PC-3 (cell line): ENCODE measurements at regions not wholly inside any gene's neighbourhood (a gene's known extent, or its start where the extent isn't known, plus 50 kb on each side); places are given as distances from the start of the nearest gene placed in this dataset.

Experiments
- ATAC-seq: fragments of 200-7000 bp; cut with Tn5 transposase; 2 replicates; pipeline ENCODE4 v1.9.1; 2020; ENCODE audit warnings: mild to moderate bottlenecking, moderate library complexity
- BruUV-seq: library from RNA; stranded (reverse); fragments of 400-500 nt; replicated peaks from 2 replicates; lab custom pipeline; 2021; lab: Mats Ljungman, UMichigan
- CTCF ChIA-PET: fragments of 300-600 bp; sonication (Branson Sonifier 250); formaldehyde crosslinking; loops from one replicate; lab custom pipeline; 2022; ENCODE audit warnings: antibody characterized with exemption; lab: Charles Lee
- POLR2A ChIA-PET: fragments of 300-600 bp; sonication (Branson Sonifier 250); formaldehyde crosslinking; loops from one replicate; lab custom pipeline; 2022; ENCODE audit warnings: antibody characterized with exemption; ENCODE audit not compliant: unreplicated experiment; lab: Charles Lee
- DNase-seq: peaks from one replicate; pipeline ENCODE4 v3.0.0-alpha.2; 2015
- H2AFZ ChIP-seq: fragments of 300-600 bp; sonication (generic); 2 replicates; pipeline ENCODE4 v1.6.0; 2016; ENCODE audit warnings: antibody characterized with exemption, low read length
- H3F3A ChIP-seq: fragments of 300-600 bp; sonication (generic); one replicate; pipeline ENCODE4 v1.6.0; 2017; ENCODE audit warnings: antibody characterized with exemption, low read length, control low read depth, mild to moderate bottlenecking; ENCODE audit not compliant: unreplicated experiment
- H3K27ac ChIP-seq: fragments of 300-600 bp; sonication (generic); 2 replicates; pipeline ENCODE4 v1.5.1; 2016; ENCODE audit warnings: mild to moderate bottlenecking, low read length
- H3K27me3 ChIP-seq: fragments of 300-600 bp; sonication (generic); 2 replicates; pipeline ENCODE4 v1.6.1; 2016; ENCODE audit warnings: low read length, mixed read lengths
- H3K36me3 ChIP-seq: fragments of 300-600 bp; sonication (generic); 2 replicates; pipeline ENCODE4 v1.6.1; 2016; ENCODE audit warnings: low read depth, mixed run types, low read length, mixed read lengths
- H3K4me1 ChIP-seq: fragments of 300-600 bp; sonication (generic); 2 replicates; pipeline ENCODE4 v1.5.1; 2016; ENCODE audit warnings: low read length; ENCODE audit not compliant: insufficient read depth
- H3K4me2 ChIP-seq: fragments of 300-600 bp; sonication (generic); 2 replicates; pipeline ENCODE4 v1.6.0; 2016; ENCODE audit warnings: low read length
- H3K4me3 ChIP-seq: fragments of 300-600 bp; sonication (generic); 2 replicates; pipeline ENCODE4 v1.5.1; 2016; ENCODE audit warnings: mild to moderate bottlenecking, low read length, mixed read lengths
- H3K79me2 ChIP-seq: fragments of 300-600 bp; sonication (generic); 2 replicates; pipeline ENCODE4 v1.6.1; 2017; ENCODE audit warnings: low read length, mixed read lengths
- H3K9ac ChIP-seq: fragments of 300-600 bp; sonication (generic); 2 replicates; pipeline ENCODE4 v1.6.0; 2016; ENCODE audit warnings: mild to moderate bottlenecking, low read length
- H3K9me2 ChIP-seq: fragments of 300-600 bp; sonication (generic); replicated peaks from 2 replicates; pipeline ENCODE4 v1.6.1; 2016; ENCODE audit warnings: mixed run types, low read length, mixed read lengths
- H3K9me3 ChIP-seq: fragments of 300-600 bp; sonication (generic); 2 replicates; pipeline ENCODE4 v1.6.1; 2016; ENCODE audit warnings: low read length, mixed read lengths
- H4K20me1 ChIP-seq: fragments of 300-600 bp; sonication (generic); 2 replicates; pipeline ENCODE4 v1.6.1; 2016; ENCODE audit warnings: low read length, mixed read lengths
- EZH2 ChIP-seq: fragments of 300-600 bp; sonication (generic); IDR thresholded peaks from one replicate; pipeline ENCODE4 v1.6.1; 2017; ENCODE audit warnings: antibody characterized with exemption, mild to moderate bottlenecking, low read length; ENCODE audit not compliant: unreplicated experiment
- EZH2phosphoT487 ChIP-seq: fragments of 300-600 bp; sonication (generic); IDR thresholded peaks from 2 replicates; pipeline ENCODE4 v1.6.1; 2018; ENCODE audit warnings: mild to moderate bottlenecking, antibody characterized with exemption, low read length, borderline replicate concordance
- intact Hi-C: fragments of 100-400 bp; cut with micrococcal nuclease; formaldehyde crosslinking; loops from 2 replicates; pipeline ENCODE4 v1.9.0; 2023
- TF ChIP-seq, protein P1 (sequence below): fragments of 300-600 bp; sonication (generic); conservative IDR thresholded peaks from 2 replicates; pipeline ENCODE4 v1.5.1; 2017; ENCODE audit warnings: antibody characterized with exemption, low read depth, mild to moderate bottlenecking, low read length

GRCh38 chr6:50467931-50468330, 245.4 kb upstream of the TFAP2D start:
- Histone ChIP-seq H3K9ac (no peak overlapping the region), H3K4me2 (no peak overlapping the region), H3K27ac (no peak overlapping the region), H3K36me3 (no peaks in the 10 kb centered on the region), H2AFZ (no peak overlapping the region), H3K4me3 (no peak overlapping the region), H3K9me3 (no peaks in the 10 kb centered on the region), H3K27me3 (peaks cover 32% of the 10 kb centered on the region; the same call in 1 of the 2 replicates), H3K4me1 (no peaks in the 10 kb centered on the region), H4K20me1 (no peaks in the 10 kb centered on the region), H3K9me2 (no peaks in the 10 kb centered on the region), H3F3A (no peaks in the 10 kb centered on the region), H3K79me2 (no peaks in the 10 kb centered on the region)
- TF ChIP-seq EZH2 (no peak), EZH2phosphoT487 (no peak)
- TF ChIP-seq, protein P1, sequence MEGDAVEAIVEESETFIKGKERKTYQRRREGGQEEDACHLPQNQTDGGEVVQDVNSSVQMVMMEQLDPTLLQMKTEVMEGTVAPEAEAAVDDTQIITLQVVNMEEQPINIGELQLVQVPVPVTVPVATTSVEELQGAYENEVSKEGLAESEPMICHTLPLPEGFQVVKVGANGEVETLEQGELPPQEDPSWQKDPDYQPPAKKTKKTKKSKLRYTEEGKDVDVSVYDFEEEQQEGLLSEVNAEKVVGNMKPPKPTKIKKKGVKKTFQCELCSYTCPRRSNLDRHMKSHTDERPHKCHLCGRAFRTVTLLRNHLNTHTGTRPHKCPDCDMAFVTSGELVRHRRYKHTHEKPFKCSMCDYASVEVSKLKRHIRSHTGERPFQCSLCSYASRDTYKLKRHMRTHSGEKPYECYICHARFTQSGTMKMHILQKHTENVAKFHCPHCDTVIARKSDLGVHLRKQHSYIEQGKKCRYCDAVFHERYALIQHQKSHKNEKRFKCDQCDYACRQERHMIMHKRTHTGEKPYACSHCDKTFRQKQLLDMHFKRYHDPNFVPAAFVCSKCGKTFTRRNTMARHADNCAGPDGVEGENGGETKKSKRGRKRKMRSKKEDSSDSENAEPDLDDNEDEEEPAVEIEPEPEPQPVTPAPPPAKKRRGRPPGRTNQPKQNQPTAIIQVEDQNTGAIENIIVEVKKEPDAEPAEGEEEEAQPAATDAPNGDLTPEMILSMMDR = no peak
- POLR2A ChIA-PET = no interaction called here
- no peak for DNase-seq
- no peak for ATAC-seq
- no TSS peak for BruUV-seq
- CTCF ChIA-PET = no interaction called here
- intact Hi-C loops = no loop called here

DNA sequence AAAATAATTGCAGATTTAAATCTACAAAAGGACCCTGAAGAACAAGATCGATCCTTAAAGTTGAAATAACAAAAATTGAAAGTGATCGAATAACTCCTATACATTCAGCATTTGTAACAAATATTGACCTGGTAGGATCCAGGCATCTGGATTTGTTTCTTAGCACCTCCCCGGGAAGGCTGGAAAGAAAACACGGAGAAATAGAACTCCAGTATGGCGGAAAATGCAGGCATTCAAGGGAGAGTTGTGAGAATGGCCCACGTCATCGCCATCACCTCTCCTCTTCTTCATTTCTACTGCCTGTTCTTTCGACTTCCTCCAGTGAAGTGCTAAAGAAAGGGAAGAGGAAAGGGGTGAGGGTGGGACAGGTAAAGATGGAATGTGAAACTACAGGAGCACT, 242.3 kb upstream of the TFAP2D start:
- ATAC-seq (no peak), DNase-seq (no peak)
- Histone ChIP-seq H3K36me3 (no peaks in the 10 kb centered on the region), H3K79me2 (no peaks in the 10 kb centered on the region), H3K4me3 (no peak overlapping the region), H2AFZ (no peak overlapping the region), H3K9me2 (no peaks in the 10 kb centered on the region), H3K4me1 (no peaks in the 10 kb centered on the region), H3K4me2 (no peak overlapping the region), H3K27me3 (peaks cover 22% of the 10 kb centered on the region; the same call in 1 of the 2 replicates), H3K9ac (no peak overlapping the region), H3K9me3 (no peaks in the 10 kb centered on the region), H3F3A (no peaks in the 10 kb centered on the region), H3K27ac (no peak overlapping the region), H4K20me1 (no peaks in the 10 kb centered on the region)
- intact Hi-C loops = no loop called here
- TF ChIP-seq, protein P1 = no peak
- TF ChIP-seq EZH2 = no peak
- no peak for TF ChIP-seq EZH2phosphoT487
- POLR2A ChIA-PET = no interaction called here
- no TSS peak for BruUV-seq
- CTCF ChIA-PET = no interaction called here

DNA sequence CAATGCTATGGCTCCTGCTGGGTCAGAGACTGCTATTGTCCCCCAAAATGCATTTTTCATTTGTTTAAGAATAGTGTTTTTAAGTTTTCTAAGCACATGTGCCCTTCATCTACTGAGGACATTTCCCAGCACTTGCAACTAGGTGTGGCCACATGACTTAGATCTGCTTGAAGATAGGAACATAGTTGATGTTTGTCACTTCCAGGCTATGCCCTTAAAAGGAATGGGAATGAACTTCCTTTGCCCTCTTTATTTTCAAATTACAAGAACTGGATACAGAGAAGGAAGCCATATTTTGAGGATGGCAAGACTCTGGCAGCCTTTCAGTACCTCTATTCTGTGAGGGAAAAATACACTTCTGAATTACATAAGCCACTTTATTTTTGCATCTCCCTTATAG, 203.0 kb upstream of the TFAP2D start:
- no peaks in the 10 kb centered on the region for H3K4me1 ChIP-seq
- ChIA-PET POLR2A (no interaction called here), CTCF (no interaction called here)
- H3K9ac ChIP-seq = no peak overlapping the region
- no peaks in the 10 kb centered on the region for H3K9me2 ChIP-seq
- no peak overlapping the region for H3K27ac ChIP-seq
- no peak overlapping the region for H3K4me2 ChIP-seq
- H3K27me3 ChIP-seq = peaks cover 11% of the 10 kb centered on the region
- no peak for ATAC-seq
- H3K36me3 ChIP-seq = no peaks in the 10 kb centered on the region
- H2AFZ ChIP-seq = no peak overlapping the region
- no peak for DNase-seq
- intact Hi-C loops = no loop called here
- BruUV-seq = no TSS peak
- H4K20me1 ChIP-seq = no peaks in the 10 kb centered on the region
- H3K79me2 ChIP-seq = no peaks in the 10 kb centered on the region
- TF ChIP-seq EZH2 (no peak), EZH2phosphoT487 (no peak)
- TF ChIP-seq, protein P1 = no peak
- H3K9me3 ChIP-seq = no peaks in the 10 kb centered on the region
- no peaks in the 10 kb centered on the region for H3F3A ChIP-seq
- H3K4me3 ChIP-seq = no peak overlapping the region
